Liver (tissue), 8 donors: ENCODE measurements at regions not wholly inside any gene's neighbourhood (a gene's known extent, or its start where the extent isn't known, plus 50 kb on each side); places are given as distances from the start of the nearest gene placed in this dataset.

ENCODE experiments used
- DNase-seq: peaks from one replicate; pipeline ENCODE4 v3.0.0-alpha.2; 2017; ENCODE audit warnings: low spot score
- H3K27ac ChIP-seq, 2 donors: one replicate each; pipeline ENCODE4 v1.7.0; 2013; ENCODE audit warnings: inconsistent platforms in 2 of 2, low read length in 2 of 2, control low read depth in 1 of 2, low read depth in 1 of 2, mild to moderate bottlenecking in 1 of 2
- H3K27me3 ChIP-seq, 4 donors: one replicate each; pipeline versions ENCODE4 v1.6.1 to v1.7.0; 2013; ENCODE audit warnings: low read length in 3 of 4, inconsistent platforms in 1 of 4, mild to moderate bottlenecking in 1 of 4, moderate library complexity in 1 of 4; ENCODE audit not compliant: control insufficient read depth in 4 of 4, insufficient read depth in 4 of 4
- H3K36me3 ChIP-seq, 4 donors: one replicate each; pipeline versions ENCODE4 v1.6.1 to v1.7.0; 2013; ENCODE audit warnings: low read length in 3 of 4, mild to moderate bottlenecking in 3 of 4, low read depth in 1 of 4, moderate library complexity in 1 of 4; ENCODE audit not compliant: control insufficient read depth in 4 of 4, insufficient read depth in 3 of 4
- H3K4me1 ChIP-seq, 4 donors: one replicate each; pipeline versions ENCODE4 v1.6.1 to v1.7.0; 2013; ENCODE audit warnings: low read length in 3 of 4, mild to moderate bottlenecking in 3 of 4, moderate library complexity in 1 of 4; ENCODE audit not compliant: control insufficient read depth in 4 of 4, insufficient read depth in 4 of 4
- H3K4me3 ChIP-seq, 3 donors: one replicate each; pipeline versions ENCODE4 v1.6.1 to v1.7.0; 2013; ENCODE audit warnings: low read length in 3 of 3, control low read depth in 1 of 3, low read depth in 1 of 3, mild to moderate bottlenecking in 1 of 3
- H3K9ac ChIP-seq, 2 donors: one replicate each; pipeline ENCODE4 v1.7.0; 2013; ENCODE audit warnings: low read length in 2 of 2, mild to moderate bottlenecking in 2 of 2, moderate library complexity in 2 of 2, control low read depth in 1 of 2, low read depth in 1 of 2
- H3K9me3 ChIP-seq, 4 donors: one replicate each; pipeline versions ENCODE4 v1.6.1 to v1.7.0; 2013; ENCODE audit warnings: low read length in 3 of 4; ENCODE audit not compliant: control insufficient read depth in 4 of 4
- ATF3 ChIP-seq: IDR thresholded peaks from 2 replicates; pipeline ENCODE4 v1.6.1; 2016; ENCODE audit warnings: antibody characterized with exemption
- CTCF ChIP-seq: fragments of 150-350 bp; IDR thresholded peaks from 2 replicates; pipeline ENCODE4 v1.5.1; 2017; ENCODE audit warnings: improper control_type of control experiment, low read depth, low read length; ENCODE audit not compliant: missing input control
- EGR1 ChIP-seq, 2 donors: IDR thresholded peaks; 2 replicates each; pipeline ENCODE4 v1.6.1; 2016 to 2018; ENCODE audit warnings: antibody characterized with exemption in 2 of 2, low read depth in 2 of 2
- FOXA1 ChIP-seq: IDR thresholded peaks from 2 replicates; pipeline ENCODE4 v1.6.1; 2016; ENCODE audit warnings: antibody characterized with exemption
- FOXA2 ChIP-seq: IDR thresholded peaks from 2 replicates; pipeline ENCODE4 v1.6.1; 2016; ENCODE audit warnings: antibody characterized with exemption
- GABPA ChIP-seq, 2 donors: IDR thresholded peaks in 1 of 2; conservative IDR thresholded peaks in 1 of 2; 2 replicates each; pipeline ENCODE4 v1.6.1; 2016; ENCODE audit warnings: antibody characterized with exemption in 2 of 2, mild to moderate bottlenecking in 1 of 2, moderate library complexity in 1 of 2
- HNF4G ChIP-seq: IDR thresholded peaks from 2 replicates; pipeline ENCODE4 v1.6.1; 2016; ENCODE audit warnings: antibody characterized with exemption
- JUND ChIP-seq, 2 donors: IDR thresholded peaks; 2 replicates each; pipeline ENCODE4 v1.6.1; 2016; ENCODE audit warnings: antibody characterized with exemption in 2 of 2
- MAX ChIP-seq: IDR thresholded peaks from 2 replicates; pipeline ENCODE4 v1.6.1; 2016; ENCODE audit warnings: antibody characterized with exemption
- NR2F2 ChIP-seq: IDR thresholded peaks from 2 replicates; pipeline ENCODE4 v1.6.1; 2016; ENCODE audit warnings: antibody characterized with exemption
- RAD21 ChIP-seq, 2 donors: IDR thresholded peaks; 2 replicates each; pipeline ENCODE4 v1.6.1; 2016; ENCODE audit warnings: antibody characterized with exemption in 2 of 2, mild to moderate bottlenecking in 2 of 2
- REST ChIP-seq: IDR thresholded peaks from 2 replicates; pipeline ENCODE4 v1.6.1; 2016; ENCODE audit warnings: antibody characterized with exemption, mild to moderate bottlenecking
- RXRA ChIP-seq, 2 donors: IDR thresholded peaks; 2 replicates each; pipeline ENCODE4 v1.6.1; 2017 to 2018; ENCODE audit warnings: antibody characterized with exemption in 2 of 2, mild to moderate bottlenecking in 1 of 2
- SP1 ChIP-seq: IDR thresholded peaks from 2 replicates; pipeline ENCODE4 v1.6.1; 2018; ENCODE audit warnings: antibody characterized with exemption, mild to moderate bottlenecking
- TAF1 ChIP-seq: conservative IDR thresholded peaks from 2 replicates; pipeline ENCODE4 v1.6.1; 2016; ENCODE audit warnings: antibody characterized with exemption, mild to moderate bottlenecking
- YY1 ChIP-seq: IDR thresholded peaks from 2 replicates; pipeline ENCODE4 v1.6.1; 2016; ENCODE audit warnings: antibody characterized with exemption, mild to moderate bottlenecking
- ZBTB33 ChIP-seq: IDR thresholded peaks from 2 replicates; pipeline ENCODE4 v1.6.1; 2016; ENCODE audit warnings: antibody characterized with exemption
- WGBS: extraction: QIAGEN DNeasy Blood & Tissue Kit; methylation state at CpG from one replicate; pipeline ENCODE4 v1.1.7; 2013; 5-methylcytosine and 5-hydroxymethylcytosine counted together
- donor health status: healthy.
- donor health status: healthy.
- donor health status: healthy.
- donor health status: healthy.
- donor health status: healthy.

- TF ChIP-seq RXRA (IDR thresholded peaks at IDR 0.05) (no peak), HNF4G (no peak), FOXA2 (no peak), FOXA1 (no peak), ATF3 (no peak), EGR1 (IDR thresholded peaks at IDR 0.05; ENCODE audit: low read depth in 2 of 2) (no peak), RAD21 (IDR thresholded peaks at IDR 0.05) (no peak), JUND (IDR thresholded peaks at IDR 0.05) (no peak), MAX (no peak), YY1 (no peak), GABPA (IDR thresholded peaks at IDR 0.05 in 1 of 2, conservative IDR thresholded peaks at IDR 0.05 in 1 of 2) (no peak), ZBTB33 (no peak), SP1 (no peak), REST (no peak), NR2F2 (no peak), TAF1 (no peak)
- no peak overlapping the region for H3K27ac ChIP-seq
- 87% methylated on average over 7 of the region's 7 CpGs for WGBS
- H3K36me3 ChIP-seq = no peaks in the 10 kb centered on the region
- no peak for DNase-seq
- H3K9ac ChIP-seq = no peak overlapping the region
- H3K4me3 ChIP-seq = no peak overlapping the region
- no peaks in the 10 kb centered on the region for H3K9me3 ChIP-seq
- H3K27me3 ChIP-seq = no peaks in the 10 kb centered on the region
- peaks cover 0 to 5% (median 2%) of the 10 kb centered on the region in 4 donors for H3K4me1 ChIP-seq
These were observed 90.3 kb upstream of the BCL11A start for GRCh38 chr2:60643747-60644146.

- no peaks in the 10 kb centered on the region for H3K9me3 ChIP-seq
- H3K9ac ChIP-seq = no peak overlapping the region
- H3K36me3 ChIP-seq = no peaks in the 10 kb centered on the region
- no peak for DNase-seq
- no peaks in the 10 kb centered on the region for H3K27me3 ChIP-seq
- no peak overlapping the region for H3K4me3 ChIP-seq
- H3K4me1 ChIP-seq = peaks cover 0 to 5% (median 2%) of the 10 kb centered on the region in 4 donors
- H3K27ac ChIP-seq = no peak overlapping the region
- 82% methylated on average over 6 of the region's 6 CpGs for WGBS
- no peak for TF ChIP-seq SP1
- no peak for TF ChIP-seq REST
- no peak for TF ChIP-seq RAD21 (IDR thresholded peaks at IDR 0.05)
- no peak for TF ChIP-seq JUND (IDR thresholded peaks at IDR 0.05)
- TF ChIP-seq FOXA2 = no peak
- no peak for TF ChIP-seq CTCF
- no peak for TF ChIP-seq MAX
- TF ChIP-seq EGR1 (IDR thresholded peaks at IDR 0.05; ENCODE audit: low read depth in 2 of 2) = no peak
- no peak for TF ChIP-seq ZBTB33
- TF ChIP-seq FOXA1 = no peak
- TF ChIP-seq ATF3 = no peak
- TF ChIP-seq RXRA (IDR thresholded peaks at IDR 0.05) = no peak
- no peak for TF ChIP-seq GABPA (IDR thresholded peaks at IDR 0.05 in 1 of 2, conservative IDR thresholded peaks at IDR 0.05 in 1 of 2)
- no peak for TF ChIP-seq TAF1
- no peak for TF ChIP-seq NR2F2
- no peak for TF ChIP-seq YY1
These were observed 91.5 kb upstream of the BCL11A start for GRCh38 chr2:60644951-60645350.
